Gastroesophageal sphincter (tissue), 4 donors: ENCODE measurements at regions not wholly inside any gene's neighbourhood (a gene's known extent, or its start where the extent isn't known, plus 50 kb on each side); places are given as distances from the start of the nearest gene placed in this dataset.

Experiments used
- ATAC-seq: fragments of 150-250 bp; one replicate; pipeline ENCODE4 v1.9.1; 2016; ENCODE audit warnings: mild to moderate bottlenecking, moderate library complexity
- H3K27ac ChIP-seq, 4 donors: fragments of 200-600 bp; sonication (generic) in 3 of 4; 1 replicate in 3 of 4; 2 replicates in 1 of 4; pipeline ENCODE4 v1.5.1; 2016 to 2019
- H3K27me3 ChIP-seq: fragments of 200-600 bp; sonication (generic); one replicate; pipeline ENCODE4 v1.5.1; 2019
- H3K36me3 ChIP-seq, 2 donors: fragments of 200-600 bp; sonication (generic); one replicate each; pipeline ENCODE4 v1.5.1; 2019; ENCODE audit warnings: control low read depth in 1 of 2
- H3K4me1 ChIP-seq, 3 donors: fragments of 200-600 bp; sonication (generic); 1 replicate in 2 of 3; 2 replicates in 1 of 3; pipeline ENCODE4 v1.5.1; 2016 to 2019; ENCODE audit warnings: control low read depth in 2 of 3
- H3K4me3 ChIP-seq, 2 donors: fragments of 200-600 bp; sonication (generic); one replicate each; pipeline ENCODE4 v1.5.1; 2019; ENCODE audit warnings: mild to moderate bottlenecking in 1 of 2, moderate library complexity in 1 of 2
- H3K9me3 ChIP-seq, 3 donors: fragments of 200-600 bp; sonication (generic); one replicate each; pipeline ENCODE4 v1.5.1; 2017 to 2019; ENCODE audit warnings: control low read depth in 2 of 3
- CTCF ChIP-seq, 4 experiments: fragments of 200-600 bp in 2 of 4; fragments of 450-650 bp in 2 of 4; sonication (generic) in 1 of 4; IDR thresholded peaks; one replicate each; pipeline ENCODE4 v1.5.1; 2017 to 2019; ENCODE audit warnings: antibody characterized with exemption in 4 of 4, mild to moderate bottlenecking in 2 of 4, moderate library complexity in 2 of 4
- EP300 ChIP-seq: sonication (generic); formaldehyde crosslinking; IDR thresholded peaks from one replicate; pipeline ENCODE4 v1.6.1; 2017; ENCODE audit warnings: antibody characterized with exemption, mild to moderate bottlenecking
- POLR2A ChIP-seq, 2 donors: fragments of 450-650 bp; IDR thresholded peaks; one replicate each; pipeline ENCODE4 v1.6.1; 2017; ENCODE audit warnings: antibody characterized with exemption in 2 of 2, mild to moderate bottlenecking in 2 of 2, moderate library complexity in 1 of 2
- POLR2AphosphoS5 ChIP-seq: sonication (generic); formaldehyde crosslinking; IDR thresholded peaks from one replicate; pipeline ENCODE4 v1.6.1; 2017; ENCODE audit warnings: antibody characterized with exemption
- WGBS, 2 donors: methylation state at CpG; one replicate each; pipeline ENCODE4 v1.1.5; 2018; ENCODE audit warnings: low coverage in 1 of 2; 5-methylcytosine and 5-hydroxymethylcytosine counted together

- no peaks in the 10 kb centered on the region for H3K27me3 ChIP-seq
- no peaks in the 10 kb centered on the region for H3K9me3 ChIP-seq
- WGBS, 2 donors = 33 to 96% methylated on average over 3 to 4 of the region's 8 CpGs
- H3K36me3 ChIP-seq = no peaks in the 10 kb centered on the region
- H3K4me1 ChIP-seq = no peaks in the 10 kb centered on the region
- no peak for ATAC-seq
- H3K27ac ChIP-seq = no peak overlapping the region
- no peak for TF ChIP-seq CTCF (IDR thresholded peaks at IDR 0.05)
- TF ChIP-seq POLR2AphosphoS5 = no peak
- TF ChIP-seq POLR2A (IDR thresholded peaks at IDR 0.05) = no peak
- TF ChIP-seq EP300 = no peak
- H3K4me3 ChIP-seq = no peak overlapping the region
Observed at GRCh38 chr2:195413422-195413821, 243.6 kb upstream of the SLC39A10 start.

GRCh38 chr2:195411219-195411687 is 245.8 kb upstream of the SLC39A10 start:
- H3K36me3 ChIP-seq = no peaks in the 10 kb centered on the region
- H3K4me1 ChIP-seq = no peaks in the 10 kb centered on the region
- no peaks in the 10 kb centered on the region for H3K9me3 ChIP-seq
- no peak for TF ChIP-seq POLR2A (IDR thresholded peaks at IDR 0.05)
- no peak for TF ChIP-seq EP300
- no peak for TF ChIP-seq CTCF (IDR thresholded peaks at IDR 0.05)
- no peak for TF ChIP-seq POLR2AphosphoS5
- no peak overlapping the region for H3K27ac ChIP-seq
- 57 to 89% methylated on average over 1 to 12 of the region's 12 CpGs for WGBS, 2 donors
- ATAC-seq = no peak
- H3K27me3 ChIP-seq = no peaks in the 10 kb centered on the region
- H3K4me3 ChIP-seq = no peak overlapping the region

- Histone ChIP-seq H3K4me1 (no peaks in the 10 kb centered on the region), H3K27me3 (no peaks in the 10 kb centered on the region), H3K27ac (no peak overlapping the region), H3K9me3 (no peaks in the 10 kb centered on the region), H3K36me3 (no peaks in the 10 kb centered on the region), H3K4me3 (no peak overlapping the region)
- TF ChIP-seq EP300 = no peak
- no peak for TF ChIP-seq POLR2A (IDR thresholded peaks at IDR 0.05)
- no peak for TF ChIP-seq CTCF (IDR thresholded peaks at IDR 0.05)
- TF ChIP-seq POLR2AphosphoS5 = no peak
- ATAC-seq = no peak
- WGBS, 2 donors = 43 to 63% methylated on average over 2 of the region's 2 CpGs
Observed at GRCh38 chr2:195410074-195410671, 246.9 kb upstream of the SLC39A10 start.

GRCh38 chr2:195408811-195409210 is 248.2 kb upstream of the SLC39A10 start:
- Histone ChIP-seq H3K9me3 (no peaks in the 10 kb centered on the region), H3K4me3 (no peak overlapping the region), H3K27ac (no peak overlapping the region), H3K4me1 (no peaks in the 10 kb centered on the region), H3K36me3 (no peaks in the 10 kb centered on the region), H3K27me3 (no peaks in the 10 kb centered on the region)
- TF ChIP-seq POLR2A (IDR thresholded peaks at IDR 0.05) (no peak), EP300 (no peak), CTCF (IDR thresholded peaks at IDR 0.05) (no peak), POLR2AphosphoS5 (no peak)
- no peak for ATAC-seq
- 85% methylated on average over 1 of the region's 1 CpG; no CpG with 5 or more reads in 1 of the 2 donors for WGBS, 2 donors

GRCh38 chr2:195408196-195408595 is 248.8 kb upstream of the SLC39A10 start:
- no peaks in the 10 kb centered on the region for H3K36me3 ChIP-seq
- no peaks in the 10 kb centered on the region for H3K4me1 ChIP-seq
- H3K27me3 ChIP-seq = no peaks in the 10 kb centered on the region
- no peak for ATAC-seq
- 64 to 80% methylated on average over 1 to 3 of the region's 3 CpGs for WGBS, 2 donors
- TF ChIP-seq EP300 = no peak
- TF ChIP-seq POLR2AphosphoS5 = no peak
- TF ChIP-seq CTCF (IDR thresholded peaks at IDR 0.05) = no peak
- no peak for TF ChIP-seq POLR2A (IDR thresholded peaks at IDR 0.05)
- no peak overlapping the region for H3K27ac ChIP-seq
- H3K9me3 ChIP-seq = no peaks in the 10 kb centered on the region
- no peak overlapping the region for H3K4me3 ChIP-seq
